Hepatocyte (in vitro differentiated cells): ENCODE measurements at regions not wholly inside any gene's neighbourhood (a gene's known extent, or its start where the extent isn't known, plus 50 kb on each side); places are given as distances from the start of the nearest gene placed in this dataset.

Experiments used
- EZH2 ChIP-seq: fragments of 200-600 bp; sonication (generic); IDR thresholded peaks from 2 replicates; pipeline ENCODE4 v1.6.1; 2016; ENCODE audit warnings: antibody characterized with exemption, mild to moderate bottlenecking, borderline replicate concordance
- EZH2phosphoT487 ChIP-seq: fragments of 200-600 bp; sonication (generic); IDR thresholded peaks from one replicate; pipeline ENCODE4 v1.6.1; 2018; ENCODE audit warnings: antibody characterized with exemption, mild to moderate bottlenecking, low read depth, moderate library complexity; ENCODE audit not compliant: unreplicated experiment, severe bottlenecking
- TF ChIP-seq, protein P1 (sequence below): fragments of 200-600 bp; sonication (generic); IDR thresholded peaks from 2 replicates; pipeline ENCODE4 v1.5.1; 2016; ENCODE audit warnings: antibody characterized with exemption, mild to moderate bottlenecking; ENCODE audit not compliant: poor library complexity

DNA sequence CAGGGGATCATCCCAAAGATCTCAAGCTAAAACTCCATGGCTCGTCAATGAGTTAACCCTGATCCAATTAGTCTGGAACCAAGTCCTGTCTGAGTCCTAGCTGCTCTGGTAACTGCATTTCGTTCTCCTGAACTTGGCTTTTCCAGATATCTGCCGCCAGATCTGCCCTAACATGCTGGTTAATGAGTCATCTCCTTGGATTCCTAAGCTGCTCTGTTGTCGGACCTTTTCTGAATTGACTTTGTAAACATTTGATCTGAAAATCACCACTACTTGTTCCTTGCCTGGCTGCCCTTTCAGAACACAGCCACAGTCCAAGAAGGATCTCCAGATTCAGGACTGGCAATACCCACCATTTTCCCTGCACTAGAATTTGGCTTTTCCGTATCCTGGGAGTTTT is 473.0 kb downstream of the ZSWIM6 start:
- TF ChIP-seq, protein P1, sequence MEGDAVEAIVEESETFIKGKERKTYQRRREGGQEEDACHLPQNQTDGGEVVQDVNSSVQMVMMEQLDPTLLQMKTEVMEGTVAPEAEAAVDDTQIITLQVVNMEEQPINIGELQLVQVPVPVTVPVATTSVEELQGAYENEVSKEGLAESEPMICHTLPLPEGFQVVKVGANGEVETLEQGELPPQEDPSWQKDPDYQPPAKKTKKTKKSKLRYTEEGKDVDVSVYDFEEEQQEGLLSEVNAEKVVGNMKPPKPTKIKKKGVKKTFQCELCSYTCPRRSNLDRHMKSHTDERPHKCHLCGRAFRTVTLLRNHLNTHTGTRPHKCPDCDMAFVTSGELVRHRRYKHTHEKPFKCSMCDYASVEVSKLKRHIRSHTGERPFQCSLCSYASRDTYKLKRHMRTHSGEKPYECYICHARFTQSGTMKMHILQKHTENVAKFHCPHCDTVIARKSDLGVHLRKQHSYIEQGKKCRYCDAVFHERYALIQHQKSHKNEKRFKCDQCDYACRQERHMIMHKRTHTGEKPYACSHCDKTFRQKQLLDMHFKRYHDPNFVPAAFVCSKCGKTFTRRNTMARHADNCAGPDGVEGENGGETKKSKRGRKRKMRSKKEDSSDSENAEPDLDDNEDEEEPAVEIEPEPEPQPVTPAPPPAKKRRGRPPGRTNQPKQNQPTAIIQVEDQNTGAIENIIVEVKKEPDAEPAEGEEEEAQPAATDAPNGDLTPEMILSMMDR = no peak
- TF ChIP-seq EZH2 = no peak
- TF ChIP-seq EZH2phosphoT487 = no peak
